CD14-positive monocyte (primary cell): ENCODE measurements at regions not wholly inside any gene's neighbourhood (a gene's known extent, or its start where the extent isn't known, plus 50 kb on each side); places are given as distances from the start of the nearest gene placed in this dataset.

Source experiments
- DNase-seq, 3 donors: peaks; one replicate each; pipeline ENCODE4 v3.0.0-alpha.2; 2011 to 2022
- H2AFZ ChIP-seq: 2 replicates; pipeline ENCODE4 v1.6.0; 2012; ENCODE audit warnings: mild to moderate bottlenecking, low read depth, low read length, inconsistent platforms; ENCODE audit not compliant: insufficient read depth, poor library complexity, severe bottlenecking
- H3K27ac ChIP-seq, 2 donors: 1 replicate in 1 of 2; 2 replicates in 1 of 2; pipeline ENCODE4 v1.5.1; 2012 to 2013; ENCODE audit warnings: low read length in 2 of 2, control low read depth in 1 of 2, inconsistent platforms in 1 of 2, low read depth in 1 of 2, mild to moderate bottlenecking in 1 of 2
- H3K27me3 ChIP-seq, 2 donors: one replicate each; pipeline versions ENCODE4 v1.6.0 to v1.6.1; 2011 to 2013; ENCODE audit warnings: low read length in 2 of 2; ENCODE audit not compliant: control insufficient read depth in 2 of 2, insufficient read depth in 2 of 2
- H3K36me3 ChIP-seq, 2 donors: replicated peaks in 1 of 2; 1 replicate in 1 of 2; 2 replicates in 1 of 2; pipeline versions ENCODE4 v1.5.1 to v1.6.1; 2012 to 2013; ENCODE audit warnings: low read length in 2 of 2, control low read depth in 1 of 2, inconsistent platforms in 1 of 2, mild to moderate bottlenecking in 1 of 2; ENCODE audit not compliant: insufficient read depth in 2 of 2, control insufficient read depth in 1 of 2
- H3K4me1 ChIP-seq, 2 donors: 1 replicate in 1 of 2; 2 replicates in 1 of 2; pipeline versions ENCODE4 v1.5.1 to v1.6.1; 2012 to 2013; ENCODE audit warnings: low read length in 2 of 2, control low read depth in 1 of 2, inconsistent platforms in 1 of 2, mild to moderate bottlenecking in 1 of 2, moderate library complexity in 1 of 2; ENCODE audit not compliant: insufficient read depth in 2 of 2, control insufficient read depth in 1 of 2
- H3K4me2 ChIP-seq: replicated peaks from 2 replicates; pipeline ENCODE3; 2012; ENCODE audit warnings: low read length, moderate library complexity, mild to moderate bottlenecking; ENCODE audit not compliant: poor library complexity, severe bottlenecking; ENCODE audit errors: extremely low read depth
- H3K4me3 ChIP-seq, 3 experiments: fragments of 200-600 bp in 1 of 3; sonication (generic) in 1 of 3; replicated peaks in 1 of 3; 1 replicate in 2 of 3; 2 replicates in 1 of 3; pipeline ENCODE4 v1.5.1; 2011 to 2013; ENCODE audit warnings: low read length in 3 of 3, mild to moderate bottlenecking in 3 of 3, control low read depth in 2 of 3, low read depth in 2 of 3, inconsistent platforms in 1 of 3, moderate library complexity in 1 of 3
- H3K79me2 ChIP-seq: 2 replicates; pipeline ENCODE4 v1.6.0; 2012; ENCODE audit warnings: mild to moderate bottlenecking, control low read depth, inconsistent platforms, low read length, moderate library complexity; ENCODE audit not compliant: insufficient read depth
- H3K9ac ChIP-seq: 2 replicates; pipeline ENCODE4 v1.6.0; 2017; ENCODE audit warnings: low read length, mild to moderate bottlenecking; ENCODE audit not compliant: insufficient read depth, poor library complexity, severe bottlenecking
- H3K9me3 ChIP-seq, 2 donors: replicated peaks in 1 of 2; 1 replicate in 1 of 2; 2 replicates in 1 of 2; pipeline versions ENCODE4 v1.5.1 to v1.6.1; 2012 to 2013; ENCODE audit warnings: low read length in 2 of 2, control low read depth in 1 of 2; ENCODE audit not compliant: control insufficient read depth in 1 of 2, insufficient read depth in 1 of 2
- H4K20me1 ChIP-seq: 2 replicates; pipeline ENCODE4 v1.6.0; 2012; ENCODE audit warnings: mild to moderate bottlenecking, low read length, control low read depth, moderate library complexity; ENCODE audit not compliant: insufficient read depth
- H3K27ac Mint-ChIP-seq, 7 donors: one replicate each; pipeline ENCODE4 v1.8.0; 2020; ENCODE audit warnings: mild to moderate bottlenecking in 7 of 7, mixed read lengths in 7 of 7, moderate library complexity in 6 of 7, inconsistent platforms in 2 of 7
- H3K27me3 Mint-ChIP-seq, 3 donors: one replicate each; pipeline ENCODE4 v1.8.0; 2021 to 2022; ENCODE audit warnings: low read depth in 3 of 3, mild to moderate bottlenecking in 3 of 3, mixed read lengths in 3 of 3, moderate library complexity in 3 of 3, inconsistent platforms in 1 of 3
- H3K36me3 Mint-ChIP-seq, 2 donors: one replicate each; pipeline ENCODE4 v1.8.0; 2020; ENCODE audit warnings: mixed read lengths in 2 of 2, inconsistent platforms in 1 of 2, mild to moderate bottlenecking in 1 of 2
- H3K4me1 Mint-ChIP-seq: one replicate; pipeline ENCODE4 v1.8.0; 2020; ENCODE audit warnings: mild to moderate bottlenecking, mixed read lengths
- H3K4me3 Mint-ChIP-seq, 2 donors: one replicate each; pipeline ENCODE4 v1.8.0; 2020; ENCODE audit warnings: mild to moderate bottlenecking in 2 of 2, mixed read lengths in 2 of 2, moderate library complexity in 1 of 2
- H3K9me3 Mint-ChIP-seq, 7 donors: one replicate each; pipeline ENCODE4 v1.8.0; 2020 to 2022; ENCODE audit warnings: mixed read lengths in 7 of 7, mild to moderate bottlenecking in 6 of 7, moderate library complexity in 6 of 7, inconsistent platforms in 2 of 7
- WGBS: methylation state at CpG from one replicate; pipeline ENCODE4 v1.1.5; 2013; ENCODE audit warnings: missing lambda C conversion rate; ENCODE audit not compliant: insufficient coverage; 5-methylcytosine and 5-hydroxymethylcytosine counted together
- intact Hi-C, 2 donors: fragments of 100-400 bp; cut with micrococcal nuclease; formaldehyde crosslinking; loops; one replicate each; pipeline versions ENCODE4 v1.15.0 to v1.15.1; 2023
- TF ChIP-seq, protein P1 (sequence below): fragments of 200-600 bp; IDR thresholded peaks from one replicate; pipeline ENCODE4 v1.8.0; 2022; ENCODE audit warnings: antibody characterized with exemption, mild to moderate bottlenecking

DNA sequence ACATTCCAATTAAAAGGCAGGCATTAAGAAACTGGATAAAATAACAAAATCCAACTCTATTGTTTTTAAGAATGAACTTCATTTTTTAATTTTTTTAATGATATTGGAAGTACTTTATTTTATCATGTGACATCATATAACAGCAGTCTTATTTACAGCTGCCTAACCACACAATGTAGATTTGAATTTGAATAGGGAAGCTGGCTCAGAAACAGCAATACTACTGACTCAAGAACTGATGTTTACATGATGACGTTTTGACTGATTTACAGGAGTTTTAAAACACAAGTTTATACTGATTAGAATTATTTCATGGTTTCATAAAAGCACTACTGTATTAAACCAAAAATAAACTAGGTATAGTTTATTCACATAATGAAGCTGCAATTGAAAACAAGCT is 348.7 kb upstream of the NR5A2 start:
- no peaks in the 10 kb centered on the region for H3K4me1 ChIP-seq
- no peak overlapping the region for H3K4me3 Mint-ChIP-seq
- H3K27me3 Mint-ChIP-seq, result peaks cover 0 to 3% (median 1%) of the 10 kb centered on the region in 3 donors
- TF ChIP-seq, protein P1, sequence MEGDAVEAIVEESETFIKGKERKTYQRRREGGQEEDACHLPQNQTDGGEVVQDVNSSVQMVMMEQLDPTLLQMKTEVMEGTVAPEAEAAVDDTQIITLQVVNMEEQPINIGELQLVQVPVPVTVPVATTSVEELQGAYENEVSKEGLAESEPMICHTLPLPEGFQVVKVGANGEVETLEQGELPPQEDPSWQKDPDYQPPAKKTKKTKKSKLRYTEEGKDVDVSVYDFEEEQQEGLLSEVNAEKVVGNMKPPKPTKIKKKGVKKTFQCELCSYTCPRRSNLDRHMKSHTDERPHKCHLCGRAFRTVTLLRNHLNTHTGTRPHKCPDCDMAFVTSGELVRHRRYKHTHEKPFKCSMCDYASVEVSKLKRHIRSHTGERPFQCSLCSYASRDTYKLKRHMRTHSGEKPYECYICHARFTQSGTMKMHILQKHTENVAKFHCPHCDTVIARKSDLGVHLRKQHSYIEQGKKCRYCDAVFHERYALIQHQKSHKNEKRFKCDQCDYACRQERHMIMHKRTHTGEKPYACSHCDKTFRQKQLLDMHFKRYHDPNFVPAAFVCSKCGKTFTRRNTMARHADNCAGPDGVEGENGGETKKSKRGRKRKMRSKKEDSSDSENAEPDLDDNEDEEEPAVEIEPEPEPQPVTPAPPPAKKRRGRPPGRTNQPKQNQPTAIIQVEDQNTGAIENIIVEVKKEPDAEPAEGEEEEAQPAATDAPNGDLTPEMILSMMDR, result no peak
- no peak overlapping the region for H3K9ac ChIP-seq
- H3K36me3 ChIP-seq, result no peaks in the 10 kb centered on the region
- H4K20me1 ChIP-seq, result no peaks in the 10 kb centered on the region
- H3K36me3 Mint-ChIP-seq, result no peaks in the 10 kb centered on the region
- H3K9me3 ChIP-seq, result no peaks in the 10 kb centered on the region
- H3K79me2 ChIP-seq, result no peaks in the 10 kb centered on the region
- no CpG with 5 or more reads among the region's 1 CpG for WGBS
- H3K27me3 ChIP-seq, result no peaks in the 10 kb centered on the region
- no peak overlapping the region for H3K27ac ChIP-seq
- H2AFZ ChIP-seq, result no peak overlapping the region
- no peak overlapping the region for H3K4me2 ChIP-seq
- intact Hi-C loops, result no loop called here
- no peak for DNase-seq
- H3K4me1 Mint-ChIP-seq, result peaks cover 6% of the 10 kb centered on the region
- H3K4me3 ChIP-seq, result no peak overlapping the region
- no peak overlapping the region for H3K27ac Mint-ChIP-seq
- H3K9me3 Mint-ChIP-seq, result peaks cover 0 to 5% (median 2%) of the 10 kb centered on the region in 7 donors

DNA sequence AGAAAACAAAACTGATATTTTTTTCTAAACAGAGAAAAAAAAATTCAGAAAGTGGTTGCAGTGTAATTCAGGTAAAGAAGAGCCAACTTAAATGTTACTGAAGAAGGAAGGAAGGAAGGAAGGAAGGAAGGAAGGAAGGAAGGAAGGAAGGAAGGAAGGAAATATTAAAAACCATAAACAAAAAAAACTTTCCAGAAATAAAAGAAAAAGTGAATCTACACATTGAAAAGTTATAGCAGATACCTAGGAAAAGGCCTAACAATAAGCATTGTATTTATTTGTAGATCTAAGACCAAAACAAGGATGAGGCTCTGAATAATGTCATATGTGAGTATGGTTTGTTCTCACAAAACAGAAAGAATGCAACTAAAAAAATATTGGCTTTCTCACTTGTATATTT is 345.4 kb upstream of the NR5A2 start:
- no peak overlapping the region for H3K4me2 ChIP-seq
- peaks cover 0 to 3% (median 0%) of the 10 kb centered on the region in 3 donors for H3K27me3 Mint-ChIP-seq
- TF ChIP-seq, protein P1, result no peak
- no peaks in the 10 kb centered on the region for H4K20me1 ChIP-seq
- no peaks in the 10 kb centered on the region for H3K9me3 ChIP-seq
- no peaks in the 10 kb centered on the region for H3K4me1 ChIP-seq
- H3K4me3 Mint-ChIP-seq, result no peak overlapping the region
- H3K27ac ChIP-seq, result no peak overlapping the region
- peaks cover 0 to 5% (median 2%) of the 10 kb centered on the region in 7 donors for H3K9me3 Mint-ChIP-seq
- no peak overlapping the region for H3K4me3 ChIP-seq
- H3K36me3 Mint-ChIP-seq, result no peaks in the 10 kb centered on the region
- H2AFZ ChIP-seq, result no peak overlapping the region
- no peak overlapping the region for H3K9ac ChIP-seq
- no peak for DNase-seq
- no peaks in the 10 kb centered on the region for H3K27me3 ChIP-seq
- no peaks in the 10 kb centered on the region for H3K79me2 ChIP-seq
- no peaks in the 10 kb centered on the region for H3K36me3 ChIP-seq
- peaks cover 8% of the 10 kb centered on the region for H3K4me1 Mint-ChIP-seq
- intact Hi-C loops, result loop anchor here in 1 of 2 donors (10.0 kb wide), 2 partner anchors 353 to 803 kb away; no protein-coding TSS in a partner anchor
- H3K27ac Mint-ChIP-seq, result no peak overlapping the region
